H9 (cell line): ENCODE measurements at regions not wholly inside any gene's neighbourhood (a gene's known extent, or its start where the extent isn't known, plus 50 kb on each side); places are given as distances from the start of the nearest gene placed in this dataset.

Experiments used
- DNase-seq: peaks from one replicate; pipeline ENCODE4 v3.0.0-alpha.2; 2017
- H2AFZ ChIP-seq: one replicate; pipeline ENCODE4 v1.6.1; 2013; ENCODE audit warnings: mild to moderate bottlenecking, low read length, control low read depth, moderate library complexity
- H2AK5ac ChIP-seq: 2 replicates; pipeline ENCODE4 v1.6.1; 2013; ENCODE audit warnings: low read length, control low read depth, mixed read lengths; ENCODE audit not compliant: insufficient read length
- H2BK120ac ChIP-seq: one replicate; pipeline ENCODE4 v1.6.1; 2013; ENCODE audit warnings: low read depth, mild to moderate bottlenecking, low read length, control low read depth, inconsistent platforms; ENCODE audit not compliant: poor library complexity, severe bottlenecking
- H2BK12ac ChIP-seq: 2 replicates; pipeline ENCODE4 v1.6.1; 2013; ENCODE audit warnings: low read length, control low read depth, mixed read lengths, low read depth; ENCODE audit not compliant: insufficient read length
- H2BK15ac ChIP-seq: 2 replicates; pipeline ENCODE4 v1.6.1; 2013; ENCODE audit warnings: low read depth, low read length, control low read depth
- H2BK20ac ChIP-seq: one replicate; pipeline ENCODE4 v1.6.1; 2013; ENCODE audit warnings: low read depth, mild to moderate bottlenecking, low read length, control low read depth, inconsistent platforms; ENCODE audit not compliant: poor library complexity, severe bottlenecking
- H2BK5ac ChIP-seq: 2 replicates; pipeline ENCODE4 v1.6.1; 2013; ENCODE audit warnings: low read length, control low read depth, mixed read lengths; ENCODE audit not compliant: insufficient read length
- H3K14ac ChIP-seq: 2 replicates; pipeline ENCODE4 v1.6.1; 2013; ENCODE audit warnings: low read length, control low read depth; ENCODE audit not compliant: insufficient read depth
- H3K18ac ChIP-seq: 2 replicates; pipeline ENCODE4 v1.6.1; 2013; ENCODE audit warnings: low read depth, mild to moderate bottlenecking, mixed read lengths, low read length, control low read depth; ENCODE audit not compliant: insufficient read length
- H3K23ac ChIP-seq: 2 replicates; pipeline ENCODE4 v1.6.1; 2013; ENCODE audit warnings: low read length, control low read depth, mixed read lengths, low read depth; ENCODE audit not compliant: insufficient read length
- H3K23me2 ChIP-seq: 2 replicates; pipeline ENCODE4 v1.6.1; 2013; ENCODE audit warnings: low read depth, mild to moderate bottlenecking, mixed read lengths, low read length, control low read depth; ENCODE audit not compliant: insufficient read length, poor library complexity, severe bottlenecking
- H3K27ac ChIP-seq: 2 replicates; pipeline ENCODE4 v1.5.1; 2013; ENCODE audit warnings: low read length, control low read depth, mixed read lengths, low read depth; ENCODE audit not compliant: insufficient read length
- H3K27me3 ChIP-seq: 2 replicates; pipeline ENCODE4 v1.6.1; 2013; ENCODE audit warnings: low read length, control low read depth, inconsistent platforms; ENCODE audit not compliant: insufficient read depth
- H3K4ac ChIP-seq: 2 replicates; pipeline ENCODE4 v1.6.1; 2013; ENCODE audit warnings: low read depth, mild to moderate bottlenecking, control low read depth, inconsistent platforms, low read length, moderate library complexity
- H3K4me1 ChIP-seq: 2 replicates; pipeline ENCODE4 v1.6.1; 2013; ENCODE audit warnings: low read length, control low read depth, inconsistent platforms; ENCODE audit not compliant: insufficient read depth
- H3K4me2 ChIP-seq: 2 replicates; pipeline ENCODE4 v1.6.1; 2013; ENCODE audit warnings: low read length, control low read depth, mixed read lengths; ENCODE audit not compliant: insufficient read length, insufficient read depth
- H3K56ac ChIP-seq: 2 replicates; pipeline ENCODE4 v1.6.1; 2013; ENCODE audit warnings: low read depth, mild to moderate bottlenecking, mixed read lengths, low read length, control low read depth; ENCODE audit not compliant: insufficient read length
- H3K79me1 ChIP-seq: 2 replicates; pipeline ENCODE4 v1.6.1; 2013; ENCODE audit warnings: low read depth, mild to moderate bottlenecking, moderate library complexity, low read length, control low read depth, inconsistent platforms; ENCODE audit not compliant: insufficient read depth, poor library complexity, severe bottlenecking
- H3K79me2 ChIP-seq: 2 replicates; pipeline ENCODE4 v1.6.1; 2013; ENCODE audit warnings: low read length, control low read depth, inconsistent platforms; ENCODE audit not compliant: insufficient read depth
- H3K9ac ChIP-seq: 2 replicates; pipeline ENCODE4 v1.6.1; 2013; ENCODE audit warnings: low read length, control low read depth, mixed read lengths; ENCODE audit not compliant: insufficient read length; ENCODE audit errors: extremely low read depth
- H3K9me3 ChIP-seq: one replicate; pipeline ENCODE4 v1.6.1; 2013; ENCODE audit warnings: low read depth, low read length, inconsistent platforms; ENCODE audit not compliant: control insufficient read depth
- H3T11ph ChIP-seq: one replicate; pipeline ENCODE4 v1.6.1; 2013; ENCODE audit warnings: mild to moderate bottlenecking, low read length, control low read depth, inconsistent platforms
- H4K20me1 ChIP-seq: one replicate; pipeline ENCODE4 v1.6.1; 2013; ENCODE audit not compliant: control insufficient read depth, insufficient read length, insufficient read depth
- H4K5ac ChIP-seq: 2 replicates; pipeline ENCODE4 v1.6.1; 2013; ENCODE audit warnings: low read depth, mild to moderate bottlenecking, mixed read lengths, low read length, control low read depth; ENCODE audit not compliant: insufficient read length
- H4K8ac ChIP-seq: replicated peaks from 2 replicates; pipeline ENCODE4 v1.6.1; 2013; ENCODE audit warnings: low read length, control low read depth, mixed read lengths, low read depth; ENCODE audit not compliant: insufficient read length
- H4K91ac ChIP-seq: 2 replicates; pipeline ENCODE4 v1.6.1; 2013; ENCODE audit warnings: low read depth, mild to moderate bottlenecking, moderate library complexity, mixed read lengths, low read length, control low read depth; ENCODE audit not compliant: insufficient read length
- H3K27ac Mint-ChIP-seq, 3 experiments: 2 replicates in 2 of 3; 3 replicates in 1 of 3; pipeline ENCODE4 v1.8.0; 2020 to 2021; ENCODE audit warnings: mixed read lengths in 3 of 3, mild to moderate bottlenecking in 1 of 3, moderate library complexity in 1 of 3
- H3K27me3 Mint-ChIP-seq: 2 replicates; pipeline ENCODE4 v1.8.0; 2021; ENCODE audit warnings: low read depth, mild to moderate bottlenecking, moderate library complexity, mixed read lengths
- H3K36me3 Mint-ChIP-seq, 3 experiments: 2 replicates in 2 of 3; 3 replicates in 1 of 3; pipeline ENCODE4 v1.8.0; 2020 to 2021; ENCODE audit warnings: low read depth in 3 of 3, mixed read lengths in 3 of 3; ENCODE audit not compliant: insufficient read depth in 1 of 3
- H3K4me1 Mint-ChIP-seq, 2 experiments: 2 replicates each; pipeline ENCODE4 v1.8.0; 2020; ENCODE audit warnings: mixed read lengths in 2 of 2
- H3K4me3 Mint-ChIP-seq, 2 experiments: 2 replicates in 1 of 2; 3 replicates in 1 of 2; pipeline ENCODE4 v1.8.0; 2020 to 2021; ENCODE audit warnings: mild to moderate bottlenecking in 2 of 2, mixed read lengths in 2 of 2, moderate library complexity in 1 of 2
- H3K9me3 Mint-ChIP-seq, 2 experiments: 2 replicates in 1 of 2; 3 replicates in 1 of 2; pipeline ENCODE4 v1.8.0; 2020; ENCODE audit warnings: mild to moderate bottlenecking in 2 of 2, mixed read lengths in 2 of 2, moderate library complexity in 1 of 2
- CTCF ChIP-seq: fragments of 200-600 bp; sonication (generic); conservative IDR thresholded peaks from 3 replicates; pipeline ENCODE4 v1.8.0; 2021; ENCODE audit warnings: antibody characterized with exemption, mild to moderate bottlenecking
- WGBS: extraction: QIAGEN DNeasy Blood & Tissue Kit; methylation state at CpG from one replicate; pipeline ENCODE4 v1.1.7; 2013; ENCODE audit warnings: missing lambda C conversion rate, low lambda C conversion rate, mixed read lengths; ENCODE audit not compliant: insufficient read length; ENCODE audit errors: extremely low coverage; 5-methylcytosine and 5-hydroxymethylcytosine counted together

GRCh38 chr16:82535262-82535661, 91.5 kb upstream of the CDH13 start:
- WGBS: no CpG with 5 or more reads among the region's 4 CpGs
- H3K9me3 Mint-ChIP-seq: peaks cover 4 to 6% of the 10 kb centered on the region in 2 experiments; a peak in 2 of 5 replicates

More at GRCh38 chr16:82535262-82535661, 91.5 kb upstream of the CDH13 start:
- no peak overlapping the region for H3K4me3 Mint-ChIP-seq
- Histone ChIP-seq H2BK5ac (no peak overlapping the region), H3K79me2 (no peaks in the 10 kb centered on the region), H3K79me1 (no peaks in the 10 kb centered on the region), H2BK15ac (no peak overlapping the region), H2BK12ac (no peak overlapping the region), H4K5ac (no peak overlapping the region), H3K27ac (no peak overlapping the region), H4K91ac (no peak overlapping the region), H4K8ac (no peak overlapping the region), H3K27me3 (no peaks in the 10 kb centered on the region; the same call in 1 of the 2 replicates), H2AK5ac (no peak overlapping the region), H3K4ac (no peak overlapping the region), H4K20me1 (no peaks in the 10 kb centered on the region), H2BK20ac (no peak overlapping the region), H3K56ac (no peak overlapping the region), H3T11ph (no peak overlapping the region), H3K18ac (no peak overlapping the region), H3K23ac (no peak overlapping the region), H3K9me3 (no peaks in the 10 kb centered on the region), H3K14ac (no peak overlapping the region), H2BK120ac (no peak overlapping the region), H2AFZ (no peak overlapping the region), H3K4me2 (no peak overlapping the region), H3K23me2 (no peaks in the 10 kb centered on the region), H3K9ac (no peak overlapping the region), H3K4me1 (peaks cover 3% of the 10 kb centered on the region; the same call in 1 of the 2 replicates)
- H3K36me3 Mint-ChIP-seq: no peaks in the 10 kb centered on the region
- peaks cover 10% of the 10 kb centered on the region in 2 experiments for H3K4me1 Mint-ChIP-seq
- no peak for TF ChIP-seq CTCF
- DNase-seq: no peak
- no peak overlapping the region for H3K27ac Mint-ChIP-seq
- H3K27me3 Mint-ChIP-seq: peaks cover 23% of the 10 kb centered on the region
